ENCODE measurements at regions not wholly inside any gene's neighbourhood (a gene's known extent, or its start where the extent isn't known, plus 50 kb on each side); places are given as distances from the start of the nearest gene placed in this dataset.

DNA sequence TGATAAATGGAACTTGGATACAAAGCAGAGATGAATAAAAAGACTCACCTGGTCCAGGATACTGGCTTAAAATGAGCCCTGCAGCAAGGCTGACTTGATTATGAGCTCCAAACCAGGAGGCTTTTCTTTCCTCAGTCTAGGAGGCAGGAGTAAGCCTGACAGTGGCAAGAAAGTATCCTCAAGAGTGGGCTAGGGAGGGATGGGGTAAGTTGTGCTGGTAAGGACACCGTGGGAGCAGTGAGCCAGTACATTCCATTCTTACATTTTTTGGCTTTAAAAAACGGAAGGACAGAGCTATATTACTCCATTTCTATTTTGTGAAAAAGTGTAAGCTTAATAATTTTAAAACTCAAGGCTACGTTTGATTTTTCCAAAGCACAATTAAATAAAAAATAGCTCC, 187.1 kb upstream of the DDI1 start:
- Histone ChIP-seq H3K4me1 (ENCODE audit: control insufficient read depth in 1 of 2, low read depth in 2 of 2) (peaks cover 28 to 38% of the 10 kb centered on the region in 2 donors), H3K27me3 (replicated peaks; ENCODE audit: insufficient read depth) (no peaks in the 10 kb centered on the region), H3K4me3 (peak overlapping the region; percentile 32), H3K9me3 (no peaks in the 10 kb centered on the region), H3K27ac (peak overlapping the region; percentile 48 to 66), H3K36me3 (no peaks in the 10 kb centered on the region)
- TF ChIP-seq, protein P1, sequence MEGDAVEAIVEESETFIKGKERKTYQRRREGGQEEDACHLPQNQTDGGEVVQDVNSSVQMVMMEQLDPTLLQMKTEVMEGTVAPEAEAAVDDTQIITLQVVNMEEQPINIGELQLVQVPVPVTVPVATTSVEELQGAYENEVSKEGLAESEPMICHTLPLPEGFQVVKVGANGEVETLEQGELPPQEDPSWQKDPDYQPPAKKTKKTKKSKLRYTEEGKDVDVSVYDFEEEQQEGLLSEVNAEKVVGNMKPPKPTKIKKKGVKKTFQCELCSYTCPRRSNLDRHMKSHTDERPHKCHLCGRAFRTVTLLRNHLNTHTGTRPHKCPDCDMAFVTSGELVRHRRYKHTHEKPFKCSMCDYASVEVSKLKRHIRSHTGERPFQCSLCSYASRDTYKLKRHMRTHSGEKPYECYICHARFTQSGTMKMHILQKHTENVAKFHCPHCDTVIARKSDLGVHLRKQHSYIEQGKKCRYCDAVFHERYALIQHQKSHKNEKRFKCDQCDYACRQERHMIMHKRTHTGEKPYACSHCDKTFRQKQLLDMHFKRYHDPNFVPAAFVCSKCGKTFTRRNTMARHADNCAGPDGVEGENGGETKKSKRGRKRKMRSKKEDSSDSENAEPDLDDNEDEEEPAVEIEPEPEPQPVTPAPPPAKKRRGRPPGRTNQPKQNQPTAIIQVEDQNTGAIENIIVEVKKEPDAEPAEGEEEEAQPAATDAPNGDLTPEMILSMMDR (IDR thresholded peaks at IDR 0.05) = no peak
- DNase-seq (ENCODE audit: low spot score) (no peak), ATAC-seq (ENCODE audit: insufficient number of reproducible peaks, low FRiP score, low read depth) (no peak)

DNA sequence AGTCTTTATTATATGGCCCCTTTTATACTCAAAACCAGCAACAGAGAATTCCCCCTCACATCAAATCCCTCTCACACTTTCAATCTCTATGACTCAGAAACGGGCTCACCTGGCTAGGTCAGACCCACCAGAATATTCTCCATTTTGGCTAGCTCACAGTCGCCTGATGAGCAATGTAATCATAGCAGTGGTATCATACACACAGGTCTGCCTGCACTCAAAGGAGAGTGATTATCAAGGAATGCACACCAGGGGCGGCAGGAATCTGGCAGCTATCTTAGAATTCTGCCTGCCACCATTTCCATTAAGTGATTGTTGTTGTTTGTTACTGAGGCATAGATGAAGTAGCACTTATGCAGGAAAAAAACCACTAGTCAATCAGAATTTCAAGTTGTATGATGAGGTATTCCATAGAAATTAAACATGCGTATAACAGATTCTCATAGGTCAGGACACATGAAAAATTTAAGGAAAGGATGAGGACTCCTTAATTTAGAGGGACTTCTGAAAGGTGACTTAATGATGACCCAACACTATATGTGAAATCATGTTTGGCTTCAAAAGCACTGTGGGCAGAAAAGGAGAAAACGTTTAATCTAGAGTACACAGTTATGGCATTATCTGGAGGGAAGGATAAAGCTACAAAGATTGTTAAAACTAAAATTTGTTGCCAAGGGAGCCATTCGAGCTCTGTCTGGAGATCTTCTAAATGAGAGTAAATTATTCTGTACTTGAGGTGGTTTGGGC, 185.8 kb upstream of the DDI1 start:
- TF ChIP-seq, protein P1 (IDR thresholded peaks at IDR 0.05) = no peak
- Histone ChIP-seq H3K27ac (peak overlapping the region; percentile 9 to 66), H3K27me3 (replicated peaks; ENCODE audit: insufficient read depth) (no peaks in the 10 kb centered on the region), H3K9me3 (no peaks in the 10 kb centered on the region), H3K4me3 (no peak overlapping the region), H3K4me1 (ENCODE audit: control insufficient read depth in 1 of 2, low read depth in 2 of 2) (peaks cover 28 to 38% of the 10 kb centered on the region in 2 donors), H3K36me3 (no peaks in the 10 kb centered on the region)
- DNase-seq (ENCODE audit: low spot score) = no peak
- no peak for ATAC-seq (ENCODE audit: insufficient number of reproducible peaks, low FRiP score, low read depth)

DNA sequence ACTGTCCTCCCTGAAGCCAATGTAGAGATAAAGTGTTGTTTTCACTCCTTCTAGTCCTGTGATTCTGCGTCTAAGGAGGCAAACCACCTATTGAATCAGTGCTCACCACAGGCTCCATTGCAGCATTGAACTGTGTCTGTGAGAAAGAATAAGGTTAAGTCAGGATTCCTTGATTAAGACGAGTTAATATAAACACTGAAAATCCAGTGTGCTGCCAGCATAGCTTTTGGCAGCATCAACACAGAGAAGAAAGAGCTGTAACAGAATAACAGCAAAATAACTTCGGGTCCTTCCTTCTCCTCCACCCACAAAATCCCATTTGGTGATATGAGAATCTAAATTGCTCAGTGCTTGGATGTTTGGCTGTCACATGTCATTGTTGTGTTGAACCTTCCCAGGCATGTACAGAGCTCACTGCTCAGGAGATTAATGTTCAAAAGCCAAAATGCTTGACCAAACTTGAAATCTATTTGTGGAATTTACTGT, 185.2 kb upstream of the DDI1 start:
- DNase-seq (ENCODE audit: low spot score) (no peak), ATAC-seq (ENCODE audit: insufficient number of reproducible peaks, low FRiP score, low read depth) (no peak)
- peak overlapping the region; percentile 9 to 66 for H3K27ac ChIP-seq
- no peaks in the 10 kb centered on the region for H3K36me3 ChIP-seq
- H3K4me3 ChIP-seq = no peak overlapping the region
- TF ChIP-seq, protein P1 (IDR thresholded peaks at IDR 0.05) = no peak
- no peaks in the 10 kb centered on the region for H3K27me3 ChIP-seq (replicated peaks; ENCODE audit: insufficient read depth)
- H3K9me3 ChIP-seq = no peaks in the 10 kb centered on the region
- H3K4me1 ChIP-seq (ENCODE audit: control insufficient read depth in 1 of 2, low read depth in 2 of 2) = peaks cover 28 to 38% of the 10 kb centered on the region in 2 donors

All from thoracic aorta (tissue), 2 donors.